NCI-H526 (cell line): ENCODE measurements at regions not wholly inside any gene's neighbourhood (a gene's known extent, or its start where the extent isn't known, plus 50 kb on each side); places are given as distances from the start of the nearest gene placed in this dataset.

ENCODE experiments used
- DNase-seq, 2 experiments: peaks; one replicate each; lab custom pipeline; 2025; lab: John Stamatoyannopoulos, UW

- DNase-seq, result no peak
Observed at GRCh38 chr1:228989992-228990827, 254.9 kb downstream of the RHOU start.

GRCh38 chr1:228990906-228991569 lies 255.8 kb downstream of the RHOU start:
- no peak for DNase-seq

DNA sequence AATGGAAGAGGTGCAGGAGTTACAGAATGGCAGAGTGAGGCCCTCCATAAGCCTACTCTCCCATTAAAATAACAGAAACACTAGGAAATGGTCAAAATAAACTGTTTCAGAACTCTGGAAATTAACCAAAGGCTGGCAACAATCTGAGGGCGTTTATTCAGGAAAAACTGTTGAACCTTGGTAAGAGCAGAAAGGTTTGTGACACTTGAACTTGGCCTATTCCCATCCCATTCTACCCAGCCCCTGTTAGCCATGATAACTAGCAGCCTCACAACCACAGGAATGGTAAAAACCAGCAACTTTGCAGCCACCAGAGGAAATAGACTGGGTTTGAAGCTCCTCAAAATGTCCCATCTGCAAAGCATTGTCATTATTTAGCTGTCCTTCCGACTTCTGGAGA lies 256.8 kb downstream of the RHOU start:
- no peak for DNase-seq

DNA sequence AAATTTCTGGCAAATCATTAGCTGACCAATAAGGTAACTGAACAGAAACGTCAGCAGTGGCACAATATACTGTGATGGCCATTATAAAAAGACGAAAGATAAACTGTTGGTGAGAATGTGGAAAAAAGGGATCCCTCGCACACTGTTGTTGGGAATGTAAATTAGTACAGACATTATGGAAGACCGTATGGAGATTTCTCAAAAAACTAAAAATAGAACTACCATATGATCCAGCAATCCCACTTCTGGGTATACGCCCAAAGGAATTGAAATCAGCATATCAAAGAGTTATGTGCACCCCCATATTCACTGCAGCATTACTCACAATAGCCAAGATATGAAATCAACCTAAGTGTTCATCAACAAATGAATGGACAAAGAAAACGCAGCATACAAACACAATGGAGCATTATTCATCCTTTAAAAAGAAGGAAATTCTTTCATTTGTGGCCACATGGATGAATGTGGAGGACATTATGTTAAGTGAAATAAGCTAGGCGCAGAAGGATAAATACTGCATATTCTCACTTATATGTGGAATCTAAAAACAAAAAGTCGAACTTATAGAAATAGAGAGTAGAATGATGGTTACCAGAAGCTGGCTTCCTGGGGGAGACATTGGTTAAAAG lies 257.7 kb downstream of the RHOU start:
- no peak for DNase-seq

DNA sequence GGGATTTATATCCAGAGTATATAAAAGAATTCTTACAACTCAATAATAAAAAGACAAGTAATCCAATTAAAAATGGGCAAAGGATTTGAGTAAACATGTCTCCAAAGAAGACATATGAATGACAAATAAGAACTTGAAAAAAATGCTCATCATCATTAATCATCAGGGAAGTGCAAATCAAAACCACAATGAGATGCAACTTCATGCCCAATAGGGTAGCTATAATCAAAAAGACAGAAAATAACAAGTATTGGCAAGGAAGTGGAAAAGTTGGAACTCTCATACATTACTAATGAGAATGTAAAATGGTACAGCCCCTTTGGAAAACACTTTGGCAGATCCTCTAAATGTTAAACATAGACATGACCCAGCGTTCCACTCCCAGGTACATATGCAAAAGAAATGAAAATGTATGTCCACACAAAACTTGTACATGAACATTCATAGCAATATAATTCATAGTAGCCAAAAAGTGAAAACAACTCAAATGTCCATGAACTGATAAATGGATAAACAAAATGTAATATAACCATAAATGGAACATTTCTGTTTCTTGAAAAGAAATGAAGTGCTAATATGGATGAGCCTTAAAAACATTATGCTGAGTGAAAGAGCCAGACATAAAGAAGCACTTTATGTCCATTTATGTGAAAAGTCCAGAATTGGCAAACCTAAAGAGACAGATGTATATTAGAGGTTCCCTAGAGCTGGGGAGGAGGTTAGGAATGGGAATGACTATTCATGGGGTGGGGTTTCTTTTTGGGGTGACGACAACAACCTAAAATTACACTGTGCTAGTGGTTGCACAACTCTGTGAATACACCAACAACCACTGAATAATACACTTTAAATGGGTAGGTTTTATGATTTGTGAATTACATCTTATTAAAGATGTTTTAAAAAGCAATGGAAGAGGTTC lies 259.7 kb downstream of the RHOU start:
- DNase-seq, result peak in 1 of 2 experiments; percentile 30

DNA sequence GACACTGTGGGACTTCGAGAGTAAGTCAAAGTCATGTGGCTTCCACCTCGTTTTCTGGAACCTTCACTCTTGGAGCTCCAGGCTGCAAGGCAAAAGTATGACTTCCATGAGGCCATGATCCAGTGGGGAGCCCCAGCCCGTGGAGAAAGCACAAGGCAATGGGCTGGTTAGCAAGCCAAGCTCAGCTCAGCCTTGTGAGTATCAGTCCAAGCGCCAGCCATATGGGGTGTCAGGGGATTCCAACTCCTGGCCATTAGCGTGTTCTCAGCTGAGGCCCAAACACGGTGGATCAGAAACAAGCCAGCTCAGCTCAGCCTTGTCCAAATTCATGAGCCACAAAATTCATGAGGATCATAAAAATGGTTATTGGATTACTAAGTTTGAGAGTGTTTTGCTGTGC lies 261.0 kb downstream of the RHOU start:
- no peak for DNase-seq

GRCh38 chr1:228997721-228998144 lies 262.5 kb downstream of the RHOU start:
- no peak for DNase-seq

GRCh38 chr1:228998179-228998578 lies 262.9 kb downstream of the RHOU start:
- no peak for DNase-seq

GRCh38 chr1:228999446-229000170 lies 264.3 kb downstream of the RHOU start:
- no peak for DNase-seq

- DNase-seq, result no peak
Observed at GRCh38 chr1:229000187-229000586, 264.9 kb downstream of the RHOU start.

- DNase-seq, result no peak
Observed at GRCh38 chr1:229001467-229002011, 266.3 kb downstream of the RHOU start.

GRCh38 chr1:229002037-229002436 lies 266.8 kb downstream of the RHOU start:
- no peak for DNase-seq

GRCh38 chr1:229002451-229002960 lies 267.2 kb downstream of the RHOU start:
- no peak for DNase-seq

DNA sequence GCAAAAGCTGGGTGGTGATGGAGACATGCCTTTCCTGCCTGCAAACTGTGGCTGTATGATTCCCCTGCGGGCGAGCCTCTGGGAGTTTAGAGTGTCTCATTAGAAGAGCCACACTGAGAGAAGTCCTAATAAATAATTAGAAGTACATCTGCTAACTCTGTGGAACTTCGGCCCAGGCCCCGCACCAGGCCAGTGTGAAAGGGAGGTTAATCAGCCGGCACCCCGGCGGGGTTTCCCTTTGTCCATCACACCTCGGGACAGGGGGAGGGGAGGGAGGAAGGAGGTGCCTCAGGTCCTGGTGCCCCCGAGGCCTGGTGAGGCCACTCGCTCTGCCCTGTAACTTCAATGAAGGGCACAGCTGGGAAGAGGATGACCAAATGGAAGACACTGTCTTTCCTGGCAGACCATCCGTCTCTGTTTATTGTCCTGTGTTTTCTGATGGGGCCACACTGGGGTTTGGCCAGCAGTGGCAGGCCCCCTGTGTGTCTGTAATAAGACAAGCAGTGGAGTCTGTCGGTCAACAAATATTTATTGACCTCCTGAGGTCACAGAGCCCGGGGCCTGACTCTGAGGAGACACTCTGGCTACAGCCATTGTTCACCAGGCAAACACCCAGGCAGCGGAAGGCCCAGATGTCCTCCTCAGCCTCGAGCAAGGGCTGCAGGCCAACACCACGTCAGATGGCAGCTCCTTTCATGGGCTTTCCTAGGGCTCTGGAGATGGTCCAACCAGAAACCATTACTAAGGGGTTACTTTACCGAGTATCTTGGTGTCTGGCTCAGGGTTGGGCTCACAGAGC lies 267.5 kb upstream of the RAB4A start:
- DNase-seq, result no peak

DNA sequence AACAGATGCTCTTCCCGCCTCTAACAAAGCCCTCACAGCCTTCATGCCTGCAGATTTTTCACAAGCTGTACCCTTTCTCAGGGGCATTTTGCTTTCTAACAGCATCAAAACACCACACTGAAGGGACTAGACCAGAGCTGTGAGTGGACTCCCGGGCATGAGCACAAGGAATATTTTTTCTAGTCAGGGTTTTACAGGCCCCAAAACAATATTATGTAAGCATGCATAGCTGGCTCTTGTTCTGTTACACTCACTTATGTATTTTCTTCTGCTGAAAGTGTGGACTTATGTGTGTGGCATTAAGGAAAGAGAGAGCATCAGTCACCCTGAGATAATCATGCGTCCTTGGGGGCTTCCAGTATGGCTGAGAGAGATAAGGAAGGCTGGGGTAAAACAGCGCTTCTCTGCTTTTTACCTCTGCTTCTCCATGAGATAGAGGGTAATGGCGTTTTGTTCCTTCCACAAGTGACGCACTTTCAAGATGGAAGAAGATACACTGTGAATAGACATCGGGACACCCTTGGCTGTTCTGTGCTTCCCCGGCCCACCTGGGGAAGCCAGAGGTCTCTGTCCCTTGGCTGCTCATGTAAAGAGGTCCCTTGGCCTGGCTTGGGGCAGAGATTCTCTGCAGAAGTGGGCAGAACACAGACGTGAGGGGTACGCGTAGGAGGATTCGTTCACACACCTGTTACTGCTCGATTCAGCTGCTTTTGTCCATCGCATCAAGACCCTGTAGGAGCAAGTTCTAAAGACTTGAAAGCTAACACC lies 266.7 kb upstream of the RAB4A start:
- no peak for DNase-seq

GRCh38 chr1:229005097-229005496 lies 265.8 kb upstream of the RAB4A start:
- no peak for DNase-seq

- DNase-seq, result no peak
Observed at GRCh38 chr1:229005556-229005955, 265.4 kb upstream of the RAB4A start.

DNA sequence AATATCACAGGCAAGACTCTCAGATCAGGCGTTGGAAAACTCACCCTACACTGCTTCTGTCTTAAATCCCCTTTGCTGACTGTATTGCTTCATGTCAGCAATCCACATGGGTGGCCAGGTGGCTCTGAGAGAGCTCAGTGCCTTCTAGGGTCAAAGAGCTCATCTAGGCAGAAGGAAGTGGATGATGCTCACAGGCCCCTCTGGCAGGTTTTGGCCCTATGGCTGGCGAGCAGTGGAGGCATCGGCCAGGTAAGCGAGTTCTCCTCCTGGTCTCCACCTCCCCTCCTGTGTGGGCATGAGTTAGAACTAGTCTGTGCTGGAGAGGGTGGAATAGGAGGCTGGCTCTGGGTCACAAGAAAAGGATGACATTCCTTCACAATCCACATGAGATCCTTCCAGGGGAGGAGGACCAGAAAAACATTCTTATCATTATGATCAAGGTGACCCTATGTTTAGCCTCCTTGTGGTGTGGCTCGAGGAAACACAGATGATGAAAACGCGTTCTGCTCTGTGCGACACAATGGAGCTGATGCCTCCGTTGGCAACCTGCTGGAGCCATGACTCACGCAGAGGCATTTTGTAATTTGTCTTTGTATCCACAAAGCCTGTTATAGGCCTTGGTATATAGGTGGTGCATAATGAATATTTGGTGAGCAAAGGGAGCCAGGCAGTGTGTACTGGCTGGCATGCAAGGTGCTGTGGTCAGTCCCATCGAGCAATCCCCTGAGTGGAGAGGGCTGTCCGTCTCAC lies 264.6 kb upstream of the RAB4A start:
- DNase-seq, result no peak
